ENCODE measurements at regions not wholly inside any gene's neighbourhood (a gene's known extent, or its start where the extent isn't known, plus 50 kb on each side); places are given as distances from the start of the nearest gene placed in this dataset.

DNA sequence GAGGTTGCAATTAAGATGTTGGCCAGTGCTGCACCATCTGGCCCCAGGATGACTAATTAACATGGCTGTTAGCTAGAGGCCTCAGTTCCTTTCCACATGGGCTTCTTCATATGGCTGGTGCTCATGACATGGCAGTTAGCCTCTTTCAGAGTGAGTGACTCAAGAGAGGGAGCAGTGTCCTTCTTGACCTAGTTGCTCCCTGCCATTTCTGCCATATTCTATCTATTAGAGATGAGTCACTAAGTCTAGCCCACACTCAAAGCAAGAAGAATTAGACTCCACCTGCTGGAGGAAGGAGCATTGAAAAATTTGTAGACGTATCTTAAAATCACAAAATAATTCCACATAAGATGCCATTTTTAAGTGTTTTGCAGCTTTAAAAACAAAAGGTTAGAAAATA, 651.2 kb upstream of the CCNG1 start:
- TF ChIP-seq, protein P1, sequence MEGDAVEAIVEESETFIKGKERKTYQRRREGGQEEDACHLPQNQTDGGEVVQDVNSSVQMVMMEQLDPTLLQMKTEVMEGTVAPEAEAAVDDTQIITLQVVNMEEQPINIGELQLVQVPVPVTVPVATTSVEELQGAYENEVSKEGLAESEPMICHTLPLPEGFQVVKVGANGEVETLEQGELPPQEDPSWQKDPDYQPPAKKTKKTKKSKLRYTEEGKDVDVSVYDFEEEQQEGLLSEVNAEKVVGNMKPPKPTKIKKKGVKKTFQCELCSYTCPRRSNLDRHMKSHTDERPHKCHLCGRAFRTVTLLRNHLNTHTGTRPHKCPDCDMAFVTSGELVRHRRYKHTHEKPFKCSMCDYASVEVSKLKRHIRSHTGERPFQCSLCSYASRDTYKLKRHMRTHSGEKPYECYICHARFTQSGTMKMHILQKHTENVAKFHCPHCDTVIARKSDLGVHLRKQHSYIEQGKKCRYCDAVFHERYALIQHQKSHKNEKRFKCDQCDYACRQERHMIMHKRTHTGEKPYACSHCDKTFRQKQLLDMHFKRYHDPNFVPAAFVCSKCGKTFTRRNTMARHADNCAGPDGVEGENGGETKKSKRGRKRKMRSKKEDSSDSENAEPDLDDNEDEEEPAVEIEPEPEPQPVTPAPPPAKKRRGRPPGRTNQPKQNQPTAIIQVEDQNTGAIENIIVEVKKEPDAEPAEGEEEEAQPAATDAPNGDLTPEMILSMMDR (IDR thresholded peaks at IDR 0.05), result no peak
- no peak for TF ChIP-seq EZH2 (IDR thresholded peaks at IDR 0.05; ENCODE audit: borderline replicate concordance, insufficient read depth, low read depth, low read length, poor library complexity, severe bottlenecking)

Data from B cell (primary cell).